ENCODE measurements at regions not wholly inside any gene's neighbourhood (a gene's known extent, or its start where the extent isn't known, plus 50 kb on each side); places are given as distances from the start of the nearest gene placed in this dataset.

- TF ChIP-seq E2F4 (CRISPR knock-in tag; IDR thresholded peaks at IDR 0.05; ENCODE audit: borderline replicate concordance, low read depth) (no peak), ETV6 (CRISPR knock-in tag; IDR thresholded peaks at IDR 0.05) (no peak), CTCF (IDR thresholded peaks at IDR 0.05) (no peak), USF1 (CRISPR knock-in tag; IDR thresholded peaks at IDR 0.05) (no peak)
Observed at GRCh38 chr19:8910775-8911414, 78.7 kb downstream of the MBD3L1 start.
